OCI-LY3 (cell line): ENCODE measurements at regions not wholly inside any gene's neighbourhood (a gene's known extent, or its start where the extent isn't known, plus 50 kb on each side); places are given as distances from the start of the nearest gene placed in this dataset.

Experiments
- H2AFZ ChIP-seq: fragments of 200-600, 300-600 bp; shearing (Covaris generic); 2 replicates; pipeline ENCODE4 v1.6.0; 2014; ENCODE audit warnings: antibody characterized with exemption, low read depth, low read length
- H3K27ac ChIP-seq: fragments of 200-600, 300-600 bp; sonication (generic); 2 replicates; pipeline ENCODE4 v1.5.1; 2014; ENCODE audit warnings: mild to moderate bottlenecking, low read length, moderate library complexity, mixed read lengths
- H3K27me3 ChIP-seq: fragments of 200-600, 300-600 bp; sonication (generic); 2 replicates; pipeline ENCODE4 v1.6.1; 2014; ENCODE audit warnings: low read depth, low read length, mixed read lengths
- H3K36me3 ChIP-seq: fragments of 200-600, 300-600 bp; sonication (generic); replicated peaks from 2 replicates; pipeline ENCODE3; 2014; ENCODE audit warnings: low read depth, low read length, mixed read lengths
- H3K4me1 ChIP-seq: fragments of 300-600, 200-600 bp; sonication (generic); 2 replicates; pipeline ENCODE4 v1.6.1; 2014; ENCODE audit warnings: low read length, mixed read lengths
- H3K4me2 ChIP-seq: fragments of 200-600, 300-600 bp; sonication (generic); 2 replicates; pipeline ENCODE4 v1.6.1; 2014; ENCODE audit warnings: low read length, mixed read lengths
- H3K4me3 ChIP-seq: fragments of 300-600, 200-600 bp; sonication (generic); 2 replicates; pipeline ENCODE4 v1.5.1; 2014; ENCODE audit warnings: antibody characterized with exemption, mild to moderate bottlenecking, low read length, moderate library complexity
- H3K79me2 ChIP-seq: fragments of 300-600, 200-600 bp; shearing (Covaris generic); 2 replicates; pipeline ENCODE4 v1.6.1; 2014; ENCODE audit warnings: mild to moderate bottlenecking, low read length, mixed read lengths
- H3K9ac ChIP-seq: fragments of 300-600, 200-600 bp; shearing (Covaris generic); 2 replicates; pipeline ENCODE4 v1.6.0; 2014; ENCODE audit warnings: mild to moderate bottlenecking, low read length, moderate library complexity
- H3K9me3 ChIP-seq: fragments of 200-600, 300-600 bp; shearing (Covaris generic); 2 replicates; pipeline ENCODE4 v1.6.1; 2014; ENCODE audit warnings: low read length, mixed read lengths; ENCODE audit not compliant: insufficient read depth
- H4K20me1 ChIP-seq: fragments of 200-600, 300-600 bp; sonication (generic); 2 replicates; pipeline ENCODE4 v1.6.1; 2016; ENCODE audit warnings: low read length, mixed read lengths; ENCODE audit not compliant: insufficient read depth
- EZH2phosphoT487 ChIP-seq: fragments of 200-600 bp; shearing (Covaris generic); IDR thresholded peaks from 2 replicates; pipeline ENCODE4 v1.6.1; 2018; ENCODE audit warnings: antibody characterized with exemption, mixed run types, low read depth
- TF ChIP-seq, protein P1 (sequence below): fragments of 200-600, 300-600 bp; sonication (generic); IDR thresholded peaks from 2 replicates; pipeline ENCODE4 v1.5.1; 2014; ENCODE audit warnings: antibody characterized with exemption, low read length, low read depth

DNA sequence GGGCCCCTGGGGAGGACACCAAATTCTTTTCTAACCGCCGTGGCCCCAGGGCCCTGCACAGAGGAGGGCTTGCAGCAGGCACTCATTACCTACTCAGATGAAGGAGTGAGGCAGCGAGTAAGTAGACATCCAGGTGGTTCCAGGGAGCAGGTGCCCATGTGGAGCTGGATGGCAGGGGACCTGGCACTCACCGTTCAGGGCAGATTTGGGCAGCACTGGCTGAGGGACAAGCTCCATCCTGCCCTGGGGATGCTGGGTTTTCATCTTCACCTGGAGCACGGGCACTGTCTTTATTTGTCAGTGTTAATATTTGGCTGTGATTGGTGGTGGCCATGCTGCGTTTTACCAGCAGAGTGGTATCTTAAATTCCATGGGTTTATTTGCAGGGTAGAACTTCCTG is 1182.7 kb downstream of the BRD1 start:
- no peak overlapping the region for H3K4me3 ChIP-seq
- H3K4me1 ChIP-seq = no peaks in the 10 kb centered on the region
- no peak overlapping the region for H3K9ac ChIP-seq
- H3K36me3 ChIP-seq = no peaks in the 10 kb centered on the region
- no peaks in the 10 kb centered on the region for H3K79me2 ChIP-seq
- H4K20me1 ChIP-seq = no peaks in the 10 kb centered on the region
- H3K27ac ChIP-seq = no peak overlapping the region
- H3K4me2 ChIP-seq = no peak overlapping the region
- H2AFZ ChIP-seq = no peak overlapping the region
- TF ChIP-seq, protein P1, sequence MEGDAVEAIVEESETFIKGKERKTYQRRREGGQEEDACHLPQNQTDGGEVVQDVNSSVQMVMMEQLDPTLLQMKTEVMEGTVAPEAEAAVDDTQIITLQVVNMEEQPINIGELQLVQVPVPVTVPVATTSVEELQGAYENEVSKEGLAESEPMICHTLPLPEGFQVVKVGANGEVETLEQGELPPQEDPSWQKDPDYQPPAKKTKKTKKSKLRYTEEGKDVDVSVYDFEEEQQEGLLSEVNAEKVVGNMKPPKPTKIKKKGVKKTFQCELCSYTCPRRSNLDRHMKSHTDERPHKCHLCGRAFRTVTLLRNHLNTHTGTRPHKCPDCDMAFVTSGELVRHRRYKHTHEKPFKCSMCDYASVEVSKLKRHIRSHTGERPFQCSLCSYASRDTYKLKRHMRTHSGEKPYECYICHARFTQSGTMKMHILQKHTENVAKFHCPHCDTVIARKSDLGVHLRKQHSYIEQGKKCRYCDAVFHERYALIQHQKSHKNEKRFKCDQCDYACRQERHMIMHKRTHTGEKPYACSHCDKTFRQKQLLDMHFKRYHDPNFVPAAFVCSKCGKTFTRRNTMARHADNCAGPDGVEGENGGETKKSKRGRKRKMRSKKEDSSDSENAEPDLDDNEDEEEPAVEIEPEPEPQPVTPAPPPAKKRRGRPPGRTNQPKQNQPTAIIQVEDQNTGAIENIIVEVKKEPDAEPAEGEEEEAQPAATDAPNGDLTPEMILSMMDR = no peak
- TF ChIP-seq EZH2phosphoT487 = no peak
- H3K9me3 ChIP-seq = no peaks in the 10 kb centered on the region
- no peaks in the 10 kb centered on the region for H3K27me3 ChIP-seq

DNA sequence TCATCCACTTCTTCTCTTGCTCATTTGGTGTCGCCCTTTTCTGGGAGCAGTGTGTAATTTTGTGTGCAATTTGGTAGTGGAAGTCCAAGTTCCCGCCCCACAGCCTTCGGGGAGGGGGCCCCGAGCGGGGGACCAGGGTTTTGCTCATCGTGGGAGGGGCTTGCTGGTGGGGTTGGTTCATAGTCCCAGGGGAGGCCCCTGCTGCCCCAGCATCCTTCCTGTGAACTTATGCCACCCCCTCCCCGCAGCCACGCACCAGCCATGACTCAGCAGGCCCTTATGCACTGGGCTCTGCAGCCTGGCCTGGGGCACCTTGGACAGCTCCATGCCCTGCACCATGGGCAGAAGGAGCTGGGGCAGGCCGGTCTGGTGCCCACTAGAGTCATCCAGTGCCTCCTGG is 1183.6 kb downstream of the BRD1 start:
- no peak overlapping the region for H3K9ac ChIP-seq
- H3K4me2 ChIP-seq = no peak overlapping the region

DNA sequence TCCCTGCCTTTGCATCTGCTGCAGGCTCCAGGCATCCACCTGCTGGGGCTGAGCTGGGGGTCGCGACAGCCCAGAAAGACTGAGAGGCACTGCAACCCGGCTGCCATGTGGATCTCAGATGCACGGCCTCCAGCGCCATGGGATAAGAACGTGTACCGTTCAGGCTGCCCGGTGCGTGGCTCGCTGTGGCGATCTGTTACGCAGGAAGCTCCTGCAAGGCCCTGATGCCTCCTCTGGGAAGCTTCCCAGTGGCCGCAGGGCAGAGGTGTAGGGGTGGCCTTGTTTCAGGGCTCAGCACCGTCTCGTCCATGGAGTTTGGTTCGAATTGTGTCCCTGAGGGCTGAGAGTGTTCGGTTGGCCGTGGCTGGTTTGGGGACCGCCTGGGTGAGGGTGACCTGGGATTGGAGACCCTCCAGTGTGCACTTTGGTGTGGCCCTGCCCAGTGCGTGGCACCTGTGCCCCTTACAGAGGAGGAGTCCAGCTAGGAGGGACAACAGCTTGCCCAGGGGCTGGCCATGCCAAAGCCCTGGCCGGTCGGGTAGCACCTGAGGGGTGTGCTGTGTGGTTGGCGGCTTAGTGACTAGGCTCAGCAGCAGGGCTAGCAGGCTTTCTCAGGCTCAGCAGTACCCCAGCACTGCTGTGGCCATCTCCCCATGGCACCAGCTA is 1184.5 kb downstream of the BRD1 start:
- H3K4me1 ChIP-seq = no peaks in the 10 kb centered on the region
- H4K20me1 ChIP-seq = no peaks in the 10 kb centered on the region
- no peak overlapping the region for H3K9ac ChIP-seq

More for the DNA sequence above, 1183.6 kb downstream of the BRD1 start:
- TF ChIP-seq, protein P1 = no peak
- no peak for TF ChIP-seq EZH2phosphoT487
- no peaks in the 10 kb centered on the region for H3K79me2 ChIP-seq
- H3K27ac ChIP-seq = no peak overlapping the region
- no peaks in the 10 kb centered on the region for H4K20me1 ChIP-seq
- H3K27me3 ChIP-seq = no peaks in the 10 kb centered on the region
- H3K9me3 ChIP-seq = no peaks in the 10 kb centered on the region
- H3K4me3 ChIP-seq = no peak overlapping the region
- H3K36me3 ChIP-seq = no peaks in the 10 kb centered on the region
- H3K4me1 ChIP-seq = no peaks in the 10 kb centered on the region
- no peak overlapping the region for H2AFZ ChIP-seq

DNA sequence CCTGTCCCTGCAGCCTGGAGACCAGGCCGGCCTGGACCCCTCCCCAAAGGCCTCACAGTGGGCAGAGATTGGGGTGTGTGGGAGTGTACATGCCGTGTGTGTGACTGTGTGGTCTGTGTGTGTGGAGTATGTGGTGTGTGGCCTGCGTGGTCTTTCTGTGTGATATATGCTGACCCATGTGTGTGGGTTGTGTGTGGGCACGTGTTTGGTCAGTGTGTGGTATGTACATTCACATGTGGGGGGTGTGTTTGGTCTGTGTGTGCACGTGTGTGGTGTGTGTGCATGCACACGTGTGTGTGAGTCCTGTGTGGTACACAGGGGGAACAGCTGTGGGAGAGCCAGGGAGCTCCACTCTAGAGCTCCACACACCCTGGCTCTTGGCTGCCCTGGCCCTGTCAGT is 1185.1 kb downstream of the BRD1 start:
- no peak overlapping the region for H2AFZ ChIP-seq
- no peaks in the 10 kb centered on the region for H4K20me1 ChIP-seq
- H3K27me3 ChIP-seq = no peaks in the 10 kb centered on the region
- TF ChIP-seq EZH2phosphoT487 = no peak
- TF ChIP-seq, protein P1 = no peak
- H3K4me3 ChIP-seq = no peak overlapping the region
- H3K36me3 ChIP-seq = no peaks in the 10 kb centered on the region
- no peak overlapping the region for H3K27ac ChIP-seq
- no peak overlapping the region for H3K9ac ChIP-seq
- H3K4me2 ChIP-seq = no peak overlapping the region
- H3K9me3 ChIP-seq = no peaks in the 10 kb centered on the region
- no peaks in the 10 kb centered on the region for H3K79me2 ChIP-seq
- H3K4me1 ChIP-seq = no peaks in the 10 kb centered on the region

More for the DNA sequence above, 1184.5 kb downstream of the BRD1 start:
- TF ChIP-seq, protein P1 = no peak
- no peak for TF ChIP-seq EZH2phosphoT487
- Histone ChIP-seq H3K27me3 (no peaks in the 10 kb centered on the region), H3K4me3 (no peak overlapping the region), H3K9me3 (no peaks in the 10 kb centered on the region), H3K79me2 (no peaks in the 10 kb centered on the region), H2AFZ (no peak overlapping the region), H3K4me2 (no peak overlapping the region), H3K36me3 (no peaks in the 10 kb centered on the region), H3K27ac (no peak overlapping the region)
